Kidney (tissue), 13 donors: ENCODE measurements at regions not wholly inside any gene's neighbourhood (a gene's known extent, or its start where the extent isn't known, plus 50 kb on each side); places are given as distances from the start of the nearest gene placed in this dataset.

Experiments used
- DNase-seq, 5 donors: peaks; one replicate each; pipeline ENCODE4 v3.0.0-alpha.2; 2013 to 2020
- FAIRE-seq: peaks from 2 replicates; lab custom pipeline; 2012; peaks lifted over from hg19 to GRCh38; lab: Jason Lieb, UNC
- H3K27ac ChIP-seq, 2 donors: one replicate each; pipeline ENCODE4 v1.7.0; 2013; ENCODE audit warnings: low read depth in 2 of 2, low read length in 2 of 2, inconsistent platforms in 1 of 2
- H3K27me3 ChIP-seq: one replicate; pipeline ENCODE4 v1.7.1; 2013; ENCODE audit warnings: low read length, inconsistent platforms; ENCODE audit not compliant: control insufficient read depth, insufficient read depth
- H3K36me3 ChIP-seq, 3 donors: one replicate each; pipeline versions ENCODE4 v1.7.0 to v1.7.1; 2013; ENCODE audit warnings: low read length in 3 of 3, control low read depth in 1 of 3, inconsistent platforms in 1 of 3; ENCODE audit not compliant: insufficient read depth in 3 of 3, control insufficient read depth in 2 of 3
- H3K4me1 ChIP-seq, 3 donors: one replicate each; pipeline versions ENCODE4 v1.7.0 to v1.7.1; 2013; ENCODE audit warnings: low read length in 3 of 3, inconsistent platforms in 1 of 3, low read depth in 1 of 3; ENCODE audit not compliant: control insufficient read depth in 2 of 3, insufficient read depth in 2 of 3
- H3K4me3 ChIP-seq, 3 donors: one replicate each; pipeline versions ENCODE4 v1.7.0 to v1.8.1; 2013; ENCODE audit warnings: low read length in 3 of 3, control low read depth in 1 of 3, inconsistent platforms in 1 of 3
- H3K9ac ChIP-seq, 3 donors: one replicate each; pipeline versions ENCODE4 v1.7.0 to v1.7.1; 2013; ENCODE audit warnings: low read length in 3 of 3, control low read depth in 1 of 3, inconsistent platforms in 1 of 3
- H3K9me3 ChIP-seq, 3 donors: one replicate each; pipeline versions ENCODE4 v1.7.0 to v1.7.1; 2013; ENCODE audit warnings: low read length in 3 of 3, control low read depth in 1 of 3, inconsistent platforms in 1 of 3; ENCODE audit not compliant: control insufficient read depth in 2 of 3, insufficient read depth in 1 of 3
- CTCF ChIP-seq: IDR thresholded peaks from 3 replicates; pipeline ENCODE4 v1.5.1; 2012; ENCODE audit warnings: mild to moderate bottlenecking, moderate library complexity, borderline replicate concordance; ENCODE audit not compliant: insufficient read depth; ENCODE audit errors: extremely low read depth
- intact Hi-C: fragments of 100-400 bp; cut with DNase I; formaldehyde crosslinking; loops from one replicate; pipeline ENCODE4 v1.11.1; 2022
- donor health status: control.
- donor health status: control.
- donor health status: control.
- donor health status: control.
- donor health status: control.
- donor health status: DM: yes; HTN: yes; CAD: no.
- donor health status: Normal renal cell carcinoma (clear cell type).

GRCh38 chrX:147811803-147812202, 99.9 kb upstream of the FMR1 start:
- Histone ChIP-seq H3K9ac (no peak overlapping the region), H3K4me3 (no peak overlapping the region), H3K4me1 (no peaks in the 10 kb centered on the region), H3K9me3 (no peaks in the 10 kb centered on the region), H3K27ac (no peak overlapping the region), H3K27me3 (no peaks in the 10 kb centered on the region), H3K36me3 (no peaks in the 10 kb centered on the region)
- DNase-seq (no peak), FAIRE-seq (no peak)
- intact Hi-C loops, result no loop called here
- TF ChIP-seq CTCF, result no peak

- Histone ChIP-seq H3K9me3 (no peaks in the 10 kb centered on the region), H3K27ac (no peak overlapping the region), H3K27me3 (no peaks in the 10 kb centered on the region), H3K4me3 (no peak overlapping the region), H3K9ac (no peak overlapping the region), H3K36me3 (no peaks in the 10 kb centered on the region), H3K4me1 (no peaks in the 10 kb centered on the region)
- intact Hi-C loops, result no loop called here
- DNase-seq (no peak), FAIRE-seq (no peak)
- TF ChIP-seq CTCF, result no peak
These were observed 84.6 kb upstream of the FMR1 start for GRCh38 chrX:147827070-147827469.

GRCh38 chrX:147828719-147829118, 83.0 kb upstream of the FMR1 start:
- no peak for TF ChIP-seq CTCF
- H3K4me3 ChIP-seq, result no peak overlapping the region
- H3K4me1 ChIP-seq, result no peaks in the 10 kb centered on the region
- peak in 1 of 5 donors; percentile 47 for DNase-seq
- H3K9me3 ChIP-seq, result no peaks in the 10 kb centered on the region
- FAIRE-seq, result no peak
- no peaks in the 10 kb centered on the region for H3K27me3 ChIP-seq
- H3K9ac ChIP-seq, result no peak overlapping the region
- intact Hi-C loops, result no loop called here
- no peaks in the 10 kb centered on the region for H3K36me3 ChIP-seq
- no peak overlapping the region for H3K27ac ChIP-seq

GRCh38 chrX:147832707-147833348, 78.9 kb upstream of the FMR1 start:
- DNase-seq (no peak), FAIRE-seq (no peak)
- Histone ChIP-seq H3K27ac (no peak overlapping the region), H3K4me1 (no peaks in the 10 kb centered on the region), H3K36me3 (no peaks in the 10 kb centered on the region), H3K27me3 (no peaks in the 10 kb centered on the region), H3K9me3 (no peaks in the 10 kb centered on the region), H3K4me3 (no peak overlapping the region), H3K9ac (no peak overlapping the region)
- intact Hi-C loops, result no loop called here
- no peak for TF ChIP-seq CTCF
